Thymus (tissue), 11 donors: ENCODE measurements at regions not wholly inside any gene's neighbourhood (a gene's known extent, or its start where the extent isn't known, plus 50 kb on each side); places are given as distances from the start of the nearest gene placed in this dataset.
"Not testable (repeated sequence)": the region's sequence is repeated elsewhere in the genome, so short reads cannot be mapped to it uniquely, and the experiment has no call there.

ENCODE experiments used
- DNase-seq, 9 donors: peaks; one replicate each; pipeline ENCODE4 v3.0.0-alpha.2; 2013; ENCODE audit warnings: low spot score in 9 of 9, low read depth in 6 of 9, missing footprints in 1 of 9
- H3K27ac ChIP-seq, 2 donors: one replicate each; pipeline ENCODE4 v1.5.1; 2013; ENCODE audit warnings: control low read depth in 1 of 2, low read depth in 1 of 2, low read length in 1 of 2, mild to moderate bottlenecking in 1 of 2, moderate library complexity in 1 of 2
- H3K27me3 ChIP-seq, 2 donors: one replicate each; pipeline ENCODE4 v1.5.1; 2013; ENCODE audit warnings: low read length in 1 of 2; ENCODE audit not compliant: control insufficient read depth in 2 of 2, insufficient read depth in 1 of 2
- H3K36me3 ChIP-seq, 2 donors: one replicate each; pipeline ENCODE4 v1.5.1; 2013; ENCODE audit warnings: low read length in 1 of 2, mild to moderate bottlenecking in 1 of 2, moderate library complexity in 1 of 2; ENCODE audit not compliant: control insufficient read depth in 2 of 2, insufficient read depth in 2 of 2
- H3K4me1 ChIP-seq, 2 donors: one replicate each; pipeline ENCODE4 v1.5.1; 2013; ENCODE audit warnings: low read length in 2 of 2; ENCODE audit not compliant: control insufficient read depth in 2 of 2, insufficient read depth in 2 of 2
- H3K4me3 ChIP-seq, 2 donors: one replicate each; pipeline ENCODE4 v1.5.1; 2013; ENCODE audit warnings: low read length in 2 of 2, control low read depth in 1 of 2, mild to moderate bottlenecking in 1 of 2
- H3K9me3 ChIP-seq, 2 donors: one replicate each; pipeline ENCODE4 v1.5.1; 2013; ENCODE audit warnings: low read length in 1 of 2, mild to moderate bottlenecking in 1 of 2; ENCODE audit not compliant: control insufficient read depth in 2 of 2, insufficient read depth in 1 of 2
- WGBS: extraction: QIAGEN DNeasy Blood & Tissue Kit; methylation state at CpG from one replicate; pipeline ENCODE4 v1.1.7; 2013; 5-methylcytosine and 5-hydroxymethylcytosine counted together
- donor health status: healthy.

- DNase-seq = no peak
- Histone ChIP-seq H3K36me3 (no peaks in the 10 kb centered on the region), H3K9me3 (peaks cover 0 to under 1% of the 10 kb centered on the region in 2 donors), H3K4me3 (no peak overlapping the region), H3K27me3 (no peaks in the 10 kb centered on the region), H3K4me1 (no peaks in the 10 kb centered on the region), H3K27ac (no peak overlapping the region)
- 97% methylated on average over 2 of the region's 2 CpGs for WGBS
These were observed 307.7 kb downstream of the PCDH20 start for GRCh38 chr13:61107989-61108388.

GRCh38 chr13:61095885-61096284 is 319.8 kb downstream of the PCDH20 start:
- no peaks in the 10 kb centered on the region for H3K36me3 ChIP-seq
- no peaks in the 10 kb centered on the region for H3K4me1 ChIP-seq
- H3K27ac ChIP-seq = no peak overlapping the region
- H3K27me3 ChIP-seq = no peaks in the 10 kb centered on the region
- no peaks in the 10 kb centered on the region for H3K9me3 ChIP-seq
- H3K4me3 ChIP-seq = no peak overlapping the region
- DNase-seq = no peak

GRCh38 chr13:61094865-61095264 is 320.8 kb downstream of the PCDH20 start:
- Histone ChIP-seq H3K36me3 (no peaks in the 10 kb centered on the region), H3K4me1 (no peaks in the 10 kb centered on the region), H3K9me3 (no peaks in the 10 kb centered on the region), H3K4me3 (no peak overlapping the region), H3K27me3 (no peaks in the 10 kb centered on the region), H3K27ac (no peak overlapping the region)
- no peak for DNase-seq

GRCh38 chr13:61089894-61090293 is 325.8 kb downstream of the PCDH20 start:
- not testable (repeated sequence) for H3K36me3 ChIP-seq, H3K9me3 ChIP-seq, H3K4me1 ChIP-seq, DNase-seq, H3K4me3 ChIP-seq, H3K27me3 ChIP-seq, H3K27ac ChIP-seq
- WGBS = 77% methylated on average over 8 of the region's 8 CpGs

- Histone ChIP-seq H3K4me1 (no peaks in the 10 kb centered on the region), H3K27me3 (no peaks in the 10 kb centered on the region), H3K4me3 (no peak overlapping the region), H3K9me3 (no peaks in the 10 kb centered on the region), H3K27ac (no peak overlapping the region), H3K36me3 (no peaks in the 10 kb centered on the region)
- WGBS = 88% methylated on average over 1 of the region's 1 CpG
- DNase-seq = no peak
These were observed 329.6 kb downstream of the PCDH20 start for GRCh38 chr13:61086087-61086486.

- Histone ChIP-seq H3K4me1 (no peaks in the 10 kb centered on the region), H3K4me3 (no peak overlapping the region), H3K27me3 (no peaks in the 10 kb centered on the region), H3K27ac (no peak overlapping the region), H3K36me3 (no peaks in the 10 kb centered on the region), H3K9me3 (no peaks in the 10 kb centered on the region)
- DNase-seq = no peak
These were observed 330.7 kb downstream of the PCDH20 start for GRCh38 chr13:61084988-61085387.

GRCh38 chr13:61078976-61079770 is 336.5 kb downstream of the PCDH20 start:
- Histone ChIP-seq H3K9me3 (no peaks in the 10 kb centered on the region), H3K27ac (no peak overlapping the region), H3K4me3 (no peak overlapping the region), H3K27me3 (no peaks in the 10 kb centered on the region), H3K36me3 (no peaks in the 10 kb centered on the region), H3K4me1 (no peaks in the 10 kb centered on the region)
- WGBS = 81% methylated on average over 4 of the region's 4 CpGs
- no peak for DNase-seq

GRCh38 chr13:61052175-61052574 is 363.5 kb downstream of the PCDH20 start:
- WGBS = 29% methylated on average over 1 of the region's 1 CpG
- Histone ChIP-seq H3K9me3 (no peaks in the 10 kb centered on the region), H3K36me3 (no peaks in the 10 kb centered on the region), H3K27ac (no peak overlapping the region), H3K4me3 (no peak overlapping the region), H3K27me3 (no peaks in the 10 kb centered on the region), H3K4me1 (no peaks in the 10 kb centered on the region)
- DNase-seq = no peak

- WGBS = 38% methylated on average over 2 of the region's 2 CpGs
- no peaks in the 10 kb centered on the region for H3K36me3 ChIP-seq
- no peak overlapping the region for H3K27ac ChIP-seq
- H3K4me3 ChIP-seq = no peak overlapping the region
- DNase-seq = no peak
- no peaks in the 10 kb centered on the region for H3K4me1 ChIP-seq
- no peaks in the 10 kb centered on the region for H3K9me3 ChIP-seq
- no peaks in the 10 kb centered on the region for H3K27me3 ChIP-seq
These were observed 370.4 kb downstream of the PCDH20 start for GRCh38 chr13:61045251-61045650.
